ENCODE measurements at regions not wholly inside any gene's neighbourhood (a gene's known extent, or its start where the extent isn't known, plus 50 kb on each side); places are given as distances from the start of the nearest gene placed in this dataset.

- TF ChIP-seq CTCF (IDR thresholded peaks at IDR 0.05; ENCODE audit: insufficient read depth, low read depth, low read length) (no peak), EZH2 (IDR thresholded peaks at IDR 0.05; ENCODE audit: insufficient read depth, low read length) (no peak)
Measured at GRCh38 chr18:2086439-2086838, 484.9 kb downstream of the METTL4 start.

Data from astrocyte (in vitro differentiated cells and primary cell).